ENCODE measurements at regions not wholly inside any gene's neighbourhood (a gene's known extent, or its start where the extent isn't known, plus 50 kb on each side); places are given as distances from the start of the nearest gene placed in this dataset.

DNA sequence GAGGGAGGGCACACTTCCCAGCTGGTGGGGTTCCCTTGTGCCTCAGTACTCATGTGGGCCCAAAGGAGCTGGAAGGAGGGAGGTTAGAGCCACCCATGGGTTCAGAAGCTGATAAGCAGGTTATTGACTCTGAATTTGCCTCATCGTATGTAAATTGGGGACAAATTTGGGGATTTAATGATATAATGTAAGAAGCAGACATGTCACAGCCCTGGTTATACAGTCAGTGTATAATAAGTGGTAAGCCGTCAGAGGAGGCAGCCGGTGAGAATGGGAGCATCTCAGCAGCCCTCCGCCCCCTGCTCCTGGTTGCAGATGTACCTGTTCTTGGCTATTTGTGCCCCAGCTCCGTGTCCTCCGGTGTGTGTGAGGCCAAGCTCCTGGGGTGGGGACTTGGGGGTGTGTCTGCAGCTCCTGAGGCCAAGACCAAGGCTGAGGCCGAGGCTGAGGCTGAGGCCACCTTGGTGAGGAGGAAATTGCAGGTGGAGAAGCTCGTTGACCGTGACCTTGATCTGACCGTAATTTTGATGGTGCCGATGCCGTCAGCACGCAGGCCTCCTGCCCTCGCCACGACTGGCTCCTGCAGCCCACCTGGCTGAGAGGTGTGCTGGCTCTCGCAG is 288.1 kb downstream of the SEC14L1 start:
- peaks cover 56 to 90% of the 10 kb centered on the region in 2 donors for H3K4me1 ChIP-seq (ENCODE audit: control insufficient read depth in 2 of 2, insufficient read depth in 2 of 2, low read length in 2 of 2)
- peak overlapping the region; percentile 59 to 100 (median 85) for H3K27ac Mint-ChIP-seq
- H3K9me3 Mint-ChIP-seq, result peaks cover 0 to 3% (median 0%) of the 10 kb centered on the region in 11 donors
- peak overlapping the region in 7 of 10 donors; percentile 15 to 93 (median 53) for H3K4me3 Mint-ChIP-seq
- H3K27me3 Mint-ChIP-seq, result no peaks in the 10 kb centered on the region
- DNase-seq (no peak), ATAC-seq (no peak)
- peaks cover 46 to 90% (median 76%) of the 10 kb centered on the region in 7 donors for H3K4me1 Mint-ChIP-seq
- H3K27me3 ChIP-seq (ENCODE audit: control insufficient read depth in 2 of 2, insufficient read depth in 2 of 2, low read length in 2 of 2), result no peaks in the 10 kb centered on the region
- H3K36me3 ChIP-seq (ENCODE audit: control insufficient read depth in 2 of 3, insufficient read depth in 3 of 3, low read length in 3 of 3), result peaks cover 0 to 6% (median 0%) of the 10 kb centered on the region in 3 experiments
- H3K4me3 ChIP-seq (ENCODE audit: low read length), result no peak overlapping the region
- peak overlapping the region; percentile 35 for H3K27ac ChIP-seq (ENCODE audit: low read depth, low read length)
- peaks cover 0 to 14% (median 0%) of the 10 kb centered on the region in 5 donors for H3K36me3 Mint-ChIP-seq
- H3K9me3 ChIP-seq (ENCODE audit: control insufficient read depth in 2 of 3, low read length in 3 of 3), result no peaks in the 10 kb centered on the region
- ChIA-PET POLR2A (interaction anchor here (0.7 to 66.9 kb wide), 14 partner anchors 4 to 103 kb away, joined by 3 to 3353 read pairs (median 10); no protein-coding TSS in a partner anchor), CTCF (interaction anchor here (1.0 to 8.9 kb wide), 22 partner anchors 8 to 312 kb away, joined by 3 to 114 read pairs (median 7); no protein-coding TSS in a partner anchor)
- intact Hi-C loops (cut with micrococcal nuclease), result no loop called here

DNA sequence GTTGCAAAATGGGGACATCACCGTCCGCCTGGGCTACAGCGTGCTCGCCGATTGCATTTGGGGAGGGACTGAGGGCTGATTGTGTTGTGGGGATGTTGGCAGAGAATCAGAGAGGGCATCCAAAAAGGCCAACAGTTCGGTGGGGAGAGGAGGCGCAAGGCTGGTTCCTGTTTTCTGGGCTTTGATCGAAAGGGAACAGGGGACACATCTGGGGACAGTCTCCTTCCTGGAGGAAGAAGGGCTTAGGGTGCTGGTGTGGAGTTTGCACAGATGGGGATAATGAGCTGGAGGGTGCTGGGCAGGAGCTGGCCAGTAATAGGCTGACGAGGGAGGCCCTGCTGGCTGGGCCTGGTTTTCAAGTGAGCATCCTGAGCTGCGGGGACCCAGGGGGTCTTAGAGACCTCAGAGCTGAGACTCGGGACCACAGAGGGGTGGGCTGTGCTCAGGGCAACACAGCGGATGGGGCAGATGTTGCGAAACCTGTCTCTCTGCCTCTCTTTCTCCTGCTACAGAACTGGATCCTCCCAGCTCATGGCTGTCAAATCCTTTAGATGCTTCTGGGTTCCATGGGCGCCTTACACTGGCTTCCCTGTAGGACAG is 288.7 kb downstream of the SEC14L1 start:
- intact Hi-C loops (cut with micrococcal nuclease), result no loop called here
- Histone ChIP-seq H3K27ac (ENCODE audit: low read depth, low read length) (peak overlapping the region; percentile 35), H3K4me1 (ENCODE audit: control insufficient read depth in 2 of 2, insufficient read depth in 2 of 2, low read length in 2 of 2) (peaks cover 62 to 96% of the 10 kb centered on the region in 2 donors), H3K4me3 (ENCODE audit: low read length) (no peak overlapping the region), H3K9me3 (ENCODE audit: control insufficient read depth in 2 of 3, low read length in 3 of 3) (no peaks in the 10 kb centered on the region), H3K36me3 (ENCODE audit: control insufficient read depth in 2 of 3, insufficient read depth in 3 of 3, low read length in 3 of 3) (peaks cover 0 to 6% (median 0%) of the 10 kb centered on the region in 3 experiments), H3K27me3 (ENCODE audit: control insufficient read depth in 2 of 2, insufficient read depth in 2 of 2, low read length in 2 of 2) (no peaks in the 10 kb centered on the region)
- Mint-ChIP-seq H3K9me3 (peaks cover 0 to 3% (median 0%) of the 10 kb centered on the region in 11 donors), H3K4me3 (peak overlapping the region in 9 of 10 donors; percentile 15 to 98 (median 54)), H3K27ac (peak overlapping the region in 8 of 9 donors; percentile 80 to 100 (median 94)), H3K27me3 (no peaks in the 10 kb centered on the region), H3K36me3 (peaks cover 0 to 14% (median 0%) of the 10 kb centered on the region in 5 donors), H3K4me1 (peaks cover 47 to 92% (median 80%) of the 10 kb centered on the region in 7 donors)
- DNase-seq (no peak), ATAC-seq (no peak)
- ChIA-PET POLR2A (interaction anchor here (0.6 to 66.9 kb wide), 17 partner anchors 5 to 722 kb away, joined by 3 to 3353 read pairs (median 6); no protein-coding TSS in a partner anchor), CTCF (interaction anchor here (0.6 to 8.9 kb wide), 32 partner anchors 9 to 311 kb away, joined by 3 to 114 read pairs (median 6); no protein-coding TSS in a partner anchor)

DNA sequence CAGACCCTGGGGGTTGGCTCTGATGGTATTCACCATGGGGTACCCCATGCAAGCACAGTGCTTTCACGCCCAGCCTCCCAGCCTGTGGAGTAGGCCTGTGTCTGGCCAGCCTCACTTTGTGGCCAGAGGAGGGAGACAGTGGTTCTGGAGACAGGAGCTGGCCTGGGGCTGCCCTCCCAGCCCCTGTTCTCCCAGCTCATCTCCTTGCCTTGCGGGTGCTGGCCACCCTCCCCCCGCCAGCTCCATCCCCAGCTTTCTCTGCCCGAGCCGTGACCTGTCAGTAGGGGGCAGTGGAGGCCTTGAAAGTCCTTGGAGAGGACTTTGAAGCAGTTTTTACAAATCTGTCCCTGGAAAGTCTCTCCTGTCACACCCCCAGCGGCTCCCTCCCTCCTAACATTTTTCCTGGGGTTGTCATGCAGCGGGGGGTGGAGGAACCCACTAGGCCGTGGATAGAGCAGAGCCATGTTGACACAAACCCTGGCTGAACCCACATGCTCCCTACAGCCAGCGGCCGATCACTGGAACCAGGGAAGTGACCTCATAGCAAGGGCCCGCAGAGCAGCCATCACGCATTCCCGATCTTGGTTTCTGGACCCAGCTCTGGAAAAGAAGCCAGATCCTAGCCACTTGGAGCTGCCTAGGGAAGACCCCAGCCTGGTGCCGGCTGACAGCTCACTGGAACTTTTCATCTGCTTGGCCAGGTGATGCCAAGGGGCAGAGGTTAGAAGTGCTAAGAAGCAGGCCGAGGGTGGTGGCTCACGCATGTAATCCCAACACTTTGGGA is 289.4 kb downstream of the SEC14L1 start:
- no peaks in the 10 kb centered on the region for H3K27me3 Mint-ChIP-seq
- Histone ChIP-seq H3K27ac (ENCODE audit: low read depth, low read length) (peak overlapping the region; percentile 64), H3K36me3 (ENCODE audit: control insufficient read depth in 2 of 3, insufficient read depth in 3 of 3, low read length in 3 of 3) (peaks cover 0 to 6% (median 0%) of the 10 kb centered on the region in 3 experiments), H3K27me3 (ENCODE audit: control insufficient read depth in 2 of 2, insufficient read depth in 2 of 2, low read length in 2 of 2) (no peaks in the 10 kb centered on the region), H3K4me3 (ENCODE audit: low read length) (no peak overlapping the region), H3K9me3 (ENCODE audit: control insufficient read depth in 2 of 3, low read length in 3 of 3) (no peaks in the 10 kb centered on the region), H3K4me1 (ENCODE audit: control insufficient read depth in 2 of 2, insufficient read depth in 2 of 2, low read length in 2 of 2) (peaks cover 68 to 98% of the 10 kb centered on the region in 2 donors)
- ChIA-PET CTCF (interaction anchor here (0.6 to 8.9 kb wide), 33 partner anchors 9 to 311 kb away, joined by 3 to 114 read pairs (median 5); no protein-coding TSS in a partner anchor), POLR2A (interaction anchor here (0.6 to 66.9 kb wide), 20 partner anchors 5 to 721 kb away, joined by 3 to 3353 read pairs (median 4); no protein-coding TSS in a partner anchor)
- peaks cover 0 to 19% (median 0%) of the 10 kb centered on the region in 5 donors for H3K36me3 Mint-ChIP-seq
- peak; percentile 67 to 87 (median 78) for DNase-seq
- ATAC-seq, result peak; percentile 64
- H3K9me3 Mint-ChIP-seq, result peaks cover 0 to 3% (median 0%) of the 10 kb centered on the region in 11 donors
- H3K4me3 Mint-ChIP-seq, result peak overlapping the region; percentile 17 to 98 (median 51)
- H3K27ac Mint-ChIP-seq, result peak overlapping the region; percentile 80 to 100 (median 95)
- intact Hi-C loops (cut with micrococcal nuclease), result loop anchor here (1.0 to 5.0 kb wide), 7 partner anchors 11 to 582 kb away; no protein-coding TSS in a partner anchor
- peaks cover 51 to 96% (median 83%) of the 10 kb centered on the region in 7 donors for H3K4me1 Mint-ChIP-seq

DNA sequence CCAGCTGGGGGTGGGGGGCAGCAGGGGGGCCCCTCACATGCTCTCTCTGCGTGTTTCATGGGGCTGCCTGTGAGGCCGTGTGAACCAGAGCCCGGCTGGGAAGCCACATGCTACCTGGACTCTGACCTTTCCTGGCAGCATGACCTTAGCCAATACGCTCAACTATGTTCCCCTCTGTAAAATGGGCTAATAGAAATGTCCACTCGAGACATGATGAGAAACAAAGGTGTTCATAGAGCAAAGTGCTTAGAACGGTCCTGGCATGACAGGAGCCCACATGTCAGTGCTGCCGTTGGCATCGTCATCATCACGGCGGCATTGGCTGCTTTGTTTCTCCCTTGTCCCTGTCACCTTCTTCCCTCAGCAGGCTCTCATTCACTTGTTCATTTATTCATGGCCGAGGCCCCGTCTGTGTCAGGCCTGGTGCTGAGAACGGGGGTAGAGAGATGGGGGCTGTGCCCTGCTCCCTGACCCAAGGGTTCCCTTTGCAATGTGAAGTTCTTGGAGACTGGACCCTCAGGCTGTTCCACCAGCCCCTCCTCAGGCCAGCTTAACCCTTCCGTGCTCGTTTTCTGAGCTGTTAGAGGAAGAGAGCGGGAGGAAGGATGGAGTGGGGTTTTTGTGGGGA is 291.4 kb downstream of the SEC14L1 start:
- H3K4me1 Mint-ChIP-seq, result peaks cover 59 to 94% (median 86%) of the 10 kb centered on the region in 7 donors
- H3K27ac Mint-ChIP-seq, result peak overlapping the region; percentile 79 to 100 (median 95)

DNA sequence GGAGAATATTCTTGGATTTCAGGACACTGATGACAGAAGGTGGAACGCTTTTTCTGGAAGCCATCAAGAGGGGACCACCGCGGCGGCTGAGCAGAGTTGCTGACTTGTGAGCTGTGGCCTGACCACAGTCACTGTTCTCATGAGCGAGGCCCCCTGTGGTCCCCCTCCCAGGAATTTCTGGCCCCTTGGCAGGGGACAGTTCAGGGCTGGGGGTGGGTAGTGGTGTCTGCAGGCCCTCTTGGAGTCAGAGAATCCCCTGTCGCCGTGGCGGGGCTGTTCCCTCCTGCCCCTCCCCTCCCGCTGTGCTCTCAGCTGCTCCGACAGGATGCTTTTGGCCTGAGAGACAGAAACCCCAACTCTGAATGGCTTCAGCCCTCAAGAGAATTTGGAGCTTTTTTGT is 292.0 kb downstream of the SEC14L1 start:
- H3K9me3 ChIP-seq (ENCODE audit: control insufficient read depth in 2 of 3, low read length in 3 of 3), result no peaks in the 10 kb centered on the region
- H3K9me3 Mint-ChIP-seq, result peaks cover 0 to 3% (median 0%) of the 10 kb centered on the region in 11 donors
- no peak for ATAC-seq
- intact Hi-C loops (cut with micrococcal nuclease), result loop anchor here (5.0 kb wide), 2 partner anchors 35 to 580 kb away; no protein-coding TSS in a partner anchor
- H3K27me3 Mint-ChIP-seq, result no peaks in the 10 kb centered on the region
- H3K4me1 Mint-ChIP-seq, result peaks cover 59 to 94% (median 89%) of the 10 kb centered on the region in 7 donors
- peak overlapping the region; percentile 73 to 98 (median 94) for H3K4me3 Mint-ChIP-seq
- H3K4me3 ChIP-seq (ENCODE audit: low read length), result peak overlapping the region; percentile 67
- H3K27ac Mint-ChIP-seq, result peak overlapping the region; percentile 79 to 100 (median 96)
- peak overlapping the region; percentile 92 for H3K27ac ChIP-seq (ENCODE audit: low read depth, low read length)
- CTCF ChIA-PET, result interaction anchor here (0.7 to 2.7 kb wide), 10 partner anchors 8 to 101 kb away, joined by 3 to 10 read pairs (median 4); no protein-coding TSS in a partner anchor
- H3K4me1 ChIP-seq (ENCODE audit: control insufficient read depth in 2 of 2, insufficient read depth in 2 of 2, low read length in 2 of 2), result peaks cover 74 to 98% of the 10 kb centered on the region in 2 donors
- DNase-seq, result peak in 2 of 9 donors; percentile 37 to 43
- H3K36me3 Mint-ChIP-seq, result peaks cover 0 to 16% (median 0%) of the 10 kb centered on the region in 5 donors
- peaks cover 0 to 5% (median 0%) of the 10 kb centered on the region in 3 experiments for H3K36me3 ChIP-seq (ENCODE audit: control insufficient read depth in 2 of 3, insufficient read depth in 3 of 3, low read length in 3 of 3)
- H3K27me3 ChIP-seq (ENCODE audit: control insufficient read depth in 2 of 2, insufficient read depth in 2 of 2, low read length in 2 of 2), result no peaks in the 10 kb centered on the region
- POLR2A ChIA-PET, result interaction anchor here (0.9 to 66.9 kb wide), 11 partner anchors 8 to 102 kb away, joined by 3 to 3353 read pairs (median 6); no protein-coding TSS in a partner anchor

More for the DNA sequence above, 291.4 kb downstream of the SEC14L1 start:
- H3K4me3 Mint-ChIP-seq, result peak overlapping the region; percentile 73 to 98 (median 94)
- POLR2A ChIA-PET, result interaction anchor here (0.9 to 66.9 kb wide), 10 partner anchors 7 to 101 kb away, joined by 3 to 3353 read pairs (median 24); no protein-coding TSS in a partner anchor
- no peaks in the 10 kb centered on the region for H3K27me3 Mint-ChIP-seq
- peak overlapping the region; percentile 92 for H3K27ac ChIP-seq (ENCODE audit: low read depth, low read length)
- no peaks in the 10 kb centered on the region for H3K9me3 ChIP-seq (ENCODE audit: control insufficient read depth in 2 of 3, low read length in 3 of 3)
- ATAC-seq (no peak), DNase-seq (peak in 1 of 9 donors; percentile 12)
- CTCF ChIA-PET, result interaction anchor here (0.5 to 8.9 kb wide), 14 partner anchors 9 to 101 kb away, joined by 3 to 114 read pairs (median 5); no protein-coding TSS in a partner anchor
- H3K36me3 ChIP-seq (ENCODE audit: control insufficient read depth in 2 of 3, insufficient read depth in 3 of 3, low read length in 3 of 3), result peaks cover 0 to 6% (median 0%) of the 10 kb centered on the region in 3 experiments
- no peaks in the 10 kb centered on the region for H3K27me3 ChIP-seq (ENCODE audit: control insufficient read depth in 2 of 2, insufficient read depth in 2 of 2, low read length in 2 of 2)
- H3K4me1 ChIP-seq (ENCODE audit: control insufficient read depth in 2 of 2, insufficient read depth in 2 of 2, low read length in 2 of 2), result peaks cover 68 to 98% of the 10 kb centered on the region in 2 donors
- peaks cover 0 to 17% (median 0%) of the 10 kb centered on the region in 5 donors for H3K36me3 Mint-ChIP-seq
- intact Hi-C loops (cut with micrococcal nuclease), result loop anchor here (5.0 kb wide), 2 partner anchors 35 to 580 kb away; no protein-coding TSS in a partner anchor
- H3K9me3 Mint-ChIP-seq, result peaks cover 0 to 3% (median 0%) of the 10 kb centered on the region in 11 donors
- H3K4me3 ChIP-seq (ENCODE audit: low read length), result peak overlapping the region; percentile 67
